ENCODE measurements at regions not wholly inside any gene's neighbourhood (a gene's known extent, or its start where the extent isn't known, plus 50 kb on each side); places are given as distances from the start of the nearest gene placed in this dataset.

GRCh38 chr4:116872941-116873340, 212.4 kb downstream of the TRAM1L1 start:
- Histone ChIP-seq H3K9me2 (replicated peaks; ENCODE audit: insufficient read depth) (no peaks in the 10 kb centered on the region), H3K27me3 (no peaks in the 10 kb centered on the region), H3K36me3 (replicated peaks; ENCODE audit: insufficient read depth, low read depth) (no peaks in the 10 kb centered on the region), H4K20me1 (ENCODE audit: insufficient read depth, poor library complexity, severe bottlenecking) (no peaks in the 10 kb centered on the region), H3K9me3 (ENCODE audit: low read depth) (no peaks in the 10 kb centered on the region), H3K4me1 (ENCODE audit: insufficient read depth) (no peaks in the 10 kb centered on the region), H2AFZ (no peak overlapping the region), H3K4me3 (no peak overlapping the region), H3K27ac (no peak overlapping the region), H3K79me2 (no peaks in the 10 kb centered on the region), H3K4me2 (no peak overlapping the region)
- TF ChIP-seq EZH2 (IDR thresholded peaks at IDR 0.05; ENCODE audit: borderline replicate concordance): no peak
- no peak for TF ChIP-seq EZH2phosphoT487 (IDR thresholded peaks at IDR 0.05; ENCODE audit: low read depth, severe bottlenecking, unreplicated experiment)
- TF ChIP-seq CTCF (IDR thresholded peaks at IDR 0.05; ENCODE audit: poor library complexity): no peak
- 48% methylated on average over 1 of the region's 1 CpG for WGBS (ENCODE audit: low lambda C conversion rate, missing lambda C conversion rate)
- DNase-seq (ENCODE audit: low spot score): no peak

GRCh38 chr4:116872308-116872707, 213.1 kb downstream of the TRAM1L1 start:
- 86% methylated on average over 1 of the region's 1 CpG for WGBS (ENCODE audit: low lambda C conversion rate, missing lambda C conversion rate)
- Histone ChIP-seq H2AFZ (no peak overlapping the region), H3K4me2 (no peak overlapping the region)

GRCh38 chr4:116870686-116871085, 214.7 kb downstream of the TRAM1L1 start:
- Histone ChIP-seq H3K27ac (no peak overlapping the region), H3K36me3 (replicated peaks; ENCODE audit: insufficient read depth, low read depth) (no peaks in the 10 kb centered on the region), H3K27me3 (no peaks in the 10 kb centered on the region), H3K4me2 (no peak overlapping the region), H3K79me2 (no peaks in the 10 kb centered on the region), H4K20me1 (ENCODE audit: insufficient read depth, poor library complexity, severe bottlenecking) (no peaks in the 10 kb centered on the region), H3K9me2 (replicated peaks; ENCODE audit: insufficient read depth) (no peaks in the 10 kb centered on the region), H3K9me3 (ENCODE audit: low read depth) (no peaks in the 10 kb centered on the region), H3K4me3 (no peak overlapping the region), H3K4me1 (ENCODE audit: insufficient read depth) (no peaks in the 10 kb centered on the region), H2AFZ (no peak overlapping the region)
- no peak for DNase-seq (ENCODE audit: low spot score)
- TF ChIP-seq EZH2 (IDR thresholded peaks at IDR 0.05; ENCODE audit: borderline replicate concordance) (no peak), EZH2phosphoT487 (IDR thresholded peaks at IDR 0.05; ENCODE audit: low read depth, severe bottlenecking, unreplicated experiment) (no peak), CTCF (IDR thresholded peaks at IDR 0.05; ENCODE audit: poor library complexity) (no peak)
- WGBS (ENCODE audit: low lambda C conversion rate, missing lambda C conversion rate): 32% methylated on average over 3 of the region's 3 CpGs

More at GRCh38 chr4:116872308-116872707, 213.1 kb downstream of the TRAM1L1 start:
- Histone ChIP-seq H3K79me2 (no peaks in the 10 kb centered on the region), H3K4me3 (no peak overlapping the region), H3K27ac (no peak overlapping the region), H3K36me3 (replicated peaks; ENCODE audit: insufficient read depth, low read depth) (no peaks in the 10 kb centered on the region), H3K27me3 (no peaks in the 10 kb centered on the region), H3K9me3 (ENCODE audit: low read depth) (no peaks in the 10 kb centered on the region), H3K9me2 (replicated peaks; ENCODE audit: insufficient read depth) (no peaks in the 10 kb centered on the region), H4K20me1 (ENCODE audit: insufficient read depth, poor library complexity, severe bottlenecking) (no peaks in the 10 kb centered on the region), H3K4me1 (ENCODE audit: insufficient read depth) (no peaks in the 10 kb centered on the region)
- TF ChIP-seq EZH2phosphoT487 (IDR thresholded peaks at IDR 0.05; ENCODE audit: low read depth, severe bottlenecking, unreplicated experiment) (no peak), EZH2 (IDR thresholded peaks at IDR 0.05; ENCODE audit: borderline replicate concordance) (no peak), CTCF (IDR thresholded peaks at IDR 0.05; ENCODE audit: poor library complexity) (no peak)
- DNase-seq (ENCODE audit: low spot score): no peak

GRCh38 chr4:116866106-116866505, 219.3 kb downstream of the TRAM1L1 start:
- no peaks in the 10 kb centered on the region for H3K9me3 ChIP-seq (ENCODE audit: low read depth)
- H3K4me1 ChIP-seq (ENCODE audit: insufficient read depth): no peaks in the 10 kb centered on the region
- H3K27ac ChIP-seq: no peak overlapping the region
- H3K27me3 ChIP-seq: no peaks in the 10 kb centered on the region
- H3K9me2 ChIP-seq (replicated peaks; ENCODE audit: insufficient read depth): no peaks in the 10 kb centered on the region
- no peak overlapping the region for H2AFZ ChIP-seq
- H3K36me3 ChIP-seq (replicated peaks; ENCODE audit: insufficient read depth, low read depth): no peaks in the 10 kb centered on the region
- no peak for DNase-seq (ENCODE audit: low spot score)
- no peak overlapping the region for H3K4me2 ChIP-seq
- H3K79me2 ChIP-seq: no peaks in the 10 kb centered on the region
- H3K4me3 ChIP-seq: no peak overlapping the region
- H4K20me1 ChIP-seq (ENCODE audit: insufficient read depth, poor library complexity, severe bottlenecking): no peaks in the 10 kb centered on the region
- WGBS (ENCODE audit: low lambda C conversion rate, missing lambda C conversion rate): 100% methylated on average over 2 of the region's 2 CpGs
- TF ChIP-seq EZH2 (IDR thresholded peaks at IDR 0.05; ENCODE audit: borderline replicate concordance) (no peak), CTCF (IDR thresholded peaks at IDR 0.05; ENCODE audit: poor library complexity) (no peak), EZH2phosphoT487 (IDR thresholded peaks at IDR 0.05; ENCODE audit: low read depth, severe bottlenecking, unreplicated experiment) (no peak)

Measured in hepatocyte (in vitro differentiated cells).